Progenitor cell of endocrine pancreas (in vitro differentiated cells): ENCODE measurements at regions not wholly inside any gene's neighbourhood (a gene's known extent, or its start where the extent isn't known, plus 50 kb on each side); places are given as distances from the start of the nearest gene placed in this dataset.

Experiments
- DNase-seq: peaks from one replicate; pipeline ENCODE4 v3.0.0; 2021; ENCODE audit warnings: low spot score; ENCODE audit not compliant: unreplicated experiment
- H3K27ac Mint-ChIP-seq: 2 replicates; pipeline ENCODE4 v1.8.0; 2021; ENCODE audit warnings: mild to moderate bottlenecking, moderate library complexity, mixed read lengths
- H3K27me3 Mint-ChIP-seq: 2 replicates; pipeline ENCODE4 v1.8.0; 2021; ENCODE audit warnings: mixed read lengths
- H3K36me3 Mint-ChIP-seq: 2 replicates; pipeline ENCODE4 v1.8.0; 2022; ENCODE audit warnings: mixed read lengths; ENCODE audit not compliant: insufficient read depth
- H3K4me1 Mint-ChIP-seq: 2 replicates; pipeline ENCODE4 v1.8.0; 2021; ENCODE audit warnings: low read depth, mixed read lengths
- H3K4me3 Mint-ChIP-seq: 2 replicates; pipeline ENCODE4 v1.8.0; 2021; ENCODE audit warnings: low read depth, mild to moderate bottlenecking, moderate library complexity, mixed read lengths
- H3K9me3 Mint-ChIP-seq: 2 replicates; pipeline ENCODE4 v1.8.0; 2021; ENCODE audit warnings: low read depth, mixed read lengths
- CTCF ChIP-seq: fragments of 200-600 bp; sonication (generic); IDR thresholded peaks from one replicate; pipeline ENCODE4 v1.5.0; 2021; ENCODE audit warnings: antibody characterized with exemption, mild to moderate bottlenecking; ENCODE audit not compliant: unreplicated experiment

- Mint-ChIP-seq H3K27ac (no peak overlapping the region), H3K36me3 (peaks cover 2% of the 10 kb centered on the region), H3K4me3 (no peak overlapping the region), H3K27me3 (no peaks in the 10 kb centered on the region), H3K4me1 (peaks cover 10% of the 10 kb centered on the region), H3K9me3 (peaks cover 22% of the 10 kb centered on the region)
- DNase-seq: no peak
- no peak for TF ChIP-seq CTCF
Measured at GRCh38 chr20:4459081-4459480, 210.0 kb upstream of the ADRA1D start.

GRCh38 chr20:4457566-4458543 lies 208.8 kb upstream of the ADRA1D start:
- H3K9me3 Mint-ChIP-seq: peaks cover 22% of the 10 kb centered on the region
- no peak for DNase-seq
- no peak overlapping the region for H3K4me3 Mint-ChIP-seq
- peaks cover 2% of the 10 kb centered on the region for H3K36me3 Mint-ChIP-seq
- TF ChIP-seq CTCF: no peak
- H3K27me3 Mint-ChIP-seq: no peaks in the 10 kb centered on the region
- peak overlapping the region; percentile 9 for H3K27ac Mint-ChIP-seq
- H3K4me1 Mint-ChIP-seq: peaks cover 10% of the 10 kb centered on the region

- no peak for DNase-seq
- Mint-ChIP-seq H3K27me3 (no peaks in the 10 kb centered on the region), H3K4me3 (no peak overlapping the region), H3K4me1 (peaks cover 10% of the 10 kb centered on the region), H3K9me3 (peaks cover 22% of the 10 kb centered on the region), H3K27ac (no peak overlapping the region), H3K36me3 (peaks cover 2% of the 10 kb centered on the region)
- no peak for TF ChIP-seq CTCF
Measured at GRCh38 chr20:4455996-4456395, 206.9 kb upstream of the ADRA1D start.

GRCh38 chr20:4455301-4455701 lies 206.2 kb upstream of the ADRA1D start:
- peaks cover 22% of the 10 kb centered on the region for H3K9me3 Mint-ChIP-seq
- H3K4me3 Mint-ChIP-seq: no peak overlapping the region
- H3K4me1 Mint-ChIP-seq: peaks cover 10% of the 10 kb centered on the region
- TF ChIP-seq CTCF: no peak
- no peaks in the 10 kb centered on the region for H3K27me3 Mint-ChIP-seq
- H3K36me3 Mint-ChIP-seq: peaks cover 2% of the 10 kb centered on the region
- H3K27ac Mint-ChIP-seq: no peak overlapping the region
- DNase-seq: no peak

GRCh38 chr20:4454111-4454510 lies 205.0 kb upstream of the ADRA1D start:
- Mint-ChIP-seq H3K4me1 (peaks cover 10% of the 10 kb centered on the region), H3K27ac (no peak overlapping the region), H3K9me3 (peaks cover 22% of the 10 kb centered on the region), H3K27me3 (no peaks in the 10 kb centered on the region), H3K36me3 (peaks cover 2% of the 10 kb centered on the region), H3K4me3 (no peak overlapping the region)
- no peak for DNase-seq
- no peak for TF ChIP-seq CTCF
